ENCODE measurements at regions not wholly inside any gene's neighbourhood (a gene's known extent, or its start where the extent isn't known, plus 50 kb on each side); places are given as distances from the start of the nearest gene placed in this dataset.

GRCh38 chr2:60379216-60379615 lies 174.2 kb downstream of the BCL11A start:
- TF ChIP-seq CTCF (IDR thresholded peaks at IDR 0.05) (no peak), POLR2AphosphoS5 (IDR thresholded peaks at IDR 0.05) (no peak), POLR2A (IDR thresholded peaks at IDR 0.05) (no peak)
